ENCODE measurements at regions not wholly inside any gene's neighbourhood (a gene's known extent, or its start where the extent isn't known, plus 50 kb on each side); places are given as distances from the start of the nearest gene placed in this dataset.
A peak's percentile ranks its signal among the peaks of the same experiment; 100 is the strongest.

DNA sequence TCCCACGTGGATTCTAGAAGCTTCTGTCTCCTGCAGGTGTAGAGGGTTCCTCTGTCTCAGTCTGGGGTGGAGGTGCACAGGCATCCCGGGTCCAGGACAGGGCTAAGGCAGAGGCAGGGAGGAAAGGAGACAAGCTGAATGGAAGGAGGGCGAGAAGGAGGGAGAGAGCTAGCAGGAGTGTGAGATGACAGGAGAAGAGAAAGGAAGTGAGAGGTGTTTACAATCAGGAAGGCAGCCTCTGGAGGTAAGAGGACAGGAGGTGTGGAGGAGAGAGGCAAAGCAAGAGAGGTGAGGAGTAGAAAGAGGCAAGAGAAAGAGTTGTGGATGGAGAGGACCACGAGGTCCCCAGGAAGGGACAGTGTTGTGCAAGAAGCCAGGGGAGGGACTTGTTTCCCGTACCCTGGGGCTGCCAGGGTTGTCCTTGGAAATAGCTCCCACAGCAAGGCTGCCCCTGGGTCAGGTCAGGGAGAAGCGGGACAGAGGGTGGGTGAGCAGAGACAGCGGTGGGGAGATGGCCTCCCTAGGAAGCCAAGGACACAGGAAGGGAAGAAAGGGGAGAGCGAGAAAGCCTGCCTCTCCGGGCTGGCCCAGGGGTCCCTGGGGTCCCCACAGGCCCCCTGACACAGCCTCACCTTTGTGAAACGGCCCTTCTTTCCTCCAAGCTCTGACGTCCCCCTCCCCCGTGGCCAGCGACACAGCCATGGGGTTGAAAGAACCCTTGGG is 136.9 kb downstream of the CYP26B1 start:
- Histone ChIP-seq H3K4me3 (ENCODE audit: low read length in 3 of 3) (no peak overlapping the region), H3K36me3 (ENCODE audit: control insufficient read depth in 2 of 3, insufficient read depth in 3 of 3, low read length in 3 of 3) (no peaks in the 10 kb centered on the region), H3K27me3 (ENCODE audit: control insufficient read depth, insufficient read depth, low read length) (peaks cover 3% of the 10 kb centered on the region), H3K9ac (ENCODE audit: low read length in 3 of 3) (no peak overlapping the region), H3K9me3 (ENCODE audit: control insufficient read depth in 2 of 3, insufficient read depth in 1 of 3, low read length in 3 of 3) (no peaks in the 10 kb centered on the region), H3K4me1 (ENCODE audit: control insufficient read depth in 2 of 3, insufficient read depth in 2 of 3, low read depth in 1 of 3, low read length in 3 of 3) (no peaks in the 10 kb centered on the region), H3K27ac (ENCODE audit: low read depth in 2 of 2, low read length in 2 of 2) (no peak overlapping the region)
- no peak for FAIRE-seq
- TF ChIP-seq, protein P1, sequence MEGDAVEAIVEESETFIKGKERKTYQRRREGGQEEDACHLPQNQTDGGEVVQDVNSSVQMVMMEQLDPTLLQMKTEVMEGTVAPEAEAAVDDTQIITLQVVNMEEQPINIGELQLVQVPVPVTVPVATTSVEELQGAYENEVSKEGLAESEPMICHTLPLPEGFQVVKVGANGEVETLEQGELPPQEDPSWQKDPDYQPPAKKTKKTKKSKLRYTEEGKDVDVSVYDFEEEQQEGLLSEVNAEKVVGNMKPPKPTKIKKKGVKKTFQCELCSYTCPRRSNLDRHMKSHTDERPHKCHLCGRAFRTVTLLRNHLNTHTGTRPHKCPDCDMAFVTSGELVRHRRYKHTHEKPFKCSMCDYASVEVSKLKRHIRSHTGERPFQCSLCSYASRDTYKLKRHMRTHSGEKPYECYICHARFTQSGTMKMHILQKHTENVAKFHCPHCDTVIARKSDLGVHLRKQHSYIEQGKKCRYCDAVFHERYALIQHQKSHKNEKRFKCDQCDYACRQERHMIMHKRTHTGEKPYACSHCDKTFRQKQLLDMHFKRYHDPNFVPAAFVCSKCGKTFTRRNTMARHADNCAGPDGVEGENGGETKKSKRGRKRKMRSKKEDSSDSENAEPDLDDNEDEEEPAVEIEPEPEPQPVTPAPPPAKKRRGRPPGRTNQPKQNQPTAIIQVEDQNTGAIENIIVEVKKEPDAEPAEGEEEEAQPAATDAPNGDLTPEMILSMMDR (IDR thresholded peaks at IDR 0.05; ENCODE audit: borderline replicate concordance, extremely low read depth, insufficient read depth) = no peak
- intact Hi-C loops (cut with DNase I) = no loop called here
- DNase-seq = peak in 1 of 5 donors; percentile 29

GRCh38 chr2:72008608-72009007 is 139.1 kb downstream of the CYP26B1 start:
- Histone ChIP-seq H3K36me3 (ENCODE audit: control insufficient read depth in 2 of 3, insufficient read depth in 3 of 3, low read length in 3 of 3) (no peaks in the 10 kb centered on the region), H3K9ac (ENCODE audit: low read length in 3 of 3) (no peak overlapping the region), H3K27ac (ENCODE audit: low read depth in 2 of 2, low read length in 2 of 2) (no peak overlapping the region), H3K4me1 (ENCODE audit: control insufficient read depth in 2 of 3, insufficient read depth in 2 of 3, low read depth in 1 of 3, low read length in 3 of 3) (no peaks in the 10 kb centered on the region), H3K9me3 (ENCODE audit: control insufficient read depth in 2 of 3, insufficient read depth in 1 of 3, low read length in 3 of 3) (no peaks in the 10 kb centered on the region), H3K27me3 (ENCODE audit: control insufficient read depth, insufficient read depth, low read length) (peaks cover 3% of the 10 kb centered on the region), H3K4me3 (ENCODE audit: low read length in 3 of 3) (no peak overlapping the region)
- intact Hi-C loops (cut with DNase I) = no loop called here
- TF ChIP-seq, protein P1 (IDR thresholded peaks at IDR 0.05; ENCODE audit: borderline replicate concordance, extremely low read depth, insufficient read depth) = no peak
- FAIRE-seq (no peak), DNase-seq (peak in 1 of 5 donors; percentile 34)

DNA sequence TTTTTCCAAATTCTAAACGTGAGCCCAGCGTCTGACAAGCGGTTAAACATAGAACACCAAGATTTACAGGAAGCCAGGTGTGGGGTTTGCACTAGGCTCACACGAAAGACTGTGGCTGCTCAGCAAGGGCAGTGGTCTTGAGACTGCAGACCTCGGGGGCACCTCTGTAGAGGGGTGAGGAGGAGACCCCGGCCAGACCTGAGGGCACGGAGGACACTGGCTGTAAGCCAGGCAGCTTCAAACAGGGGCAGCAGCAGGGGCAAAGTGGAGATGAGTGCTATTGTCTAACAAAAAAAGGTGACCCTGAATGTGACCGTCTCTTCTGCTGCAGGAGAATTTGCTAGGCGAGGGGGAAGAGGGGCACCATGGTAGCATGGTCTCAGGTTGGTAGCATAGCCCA is 140.3 kb downstream of the CYP26B1 start:
- TF ChIP-seq, protein P1 (IDR thresholded peaks at IDR 0.05; ENCODE audit: borderline replicate concordance, extremely low read depth, insufficient read depth) = no peak
- DNase-seq (peak in 1 of 5 donors; percentile 32), FAIRE-seq (no peak)
- intact Hi-C loops (cut with DNase I) = no loop called here
- Histone ChIP-seq H3K36me3 (ENCODE audit: control insufficient read depth in 2 of 3, insufficient read depth in 3 of 3, low read length in 3 of 3) (no peaks in the 10 kb centered on the region), H3K4me1 (ENCODE audit: control insufficient read depth in 2 of 3, insufficient read depth in 2 of 3, low read depth in 1 of 3, low read length in 3 of 3) (no peaks in the 10 kb centered on the region), H3K9me3 (ENCODE audit: control insufficient read depth in 2 of 3, insufficient read depth in 1 of 3, low read length in 3 of 3) (no peaks in the 10 kb centered on the region), H3K4me3 (ENCODE audit: low read length in 3 of 3) (no peak overlapping the region), H3K9ac (ENCODE audit: low read length in 3 of 3) (no peak overlapping the region), H3K27ac (ENCODE audit: low read depth in 2 of 2, low read length in 2 of 2) (no peak overlapping the region), H3K27me3 (ENCODE audit: control insufficient read depth, insufficient read depth, low read length) (peaks cover 3% of the 10 kb centered on the region)
